Left ventricle myocardium inferior (tissue), 1 donor: ENCODE measurements at regions not wholly inside any gene's neighbourhood (a gene's known extent, or its start where the extent isn't known, plus 50 kb on each side); places are given as distances from the start of the nearest gene placed in this dataset.

Experiments used
- DNase-seq: peaks from one replicate; pipeline ENCODE4 v3.0.0-alpha.2; 2020
- H3K27ac ChIP-seq: fragments of 200-600 bp; replicated peaks from 2 replicates; pipeline ENCODE4 v1.8.0; 2021
- H3K27me3 ChIP-seq: fragments of 200-600 bp; 2 replicates; pipeline ENCODE4 v1.8.0; 2021; ENCODE audit warnings: low read depth
- H3K36me3 ChIP-seq: fragments of 200-600 bp; 2 replicates; pipeline ENCODE4 v1.8.0; 2021
- H3K4me1 ChIP-seq: fragments of 200-600 bp; 2 replicates; pipeline ENCODE4 v1.8.0; 2021
- H3K4me3 ChIP-seq: fragments of 200-600 bp; 2 replicates; pipeline ENCODE4 v1.8.0; 2021; ENCODE audit warnings: mild to moderate bottlenecking, moderate library complexity
- H3K9me3 ChIP-seq: fragments of 200-600 bp; replicated peaks from 2 replicates; pipeline ENCODE4 v1.8.0; 2021
- intact Hi-C: fragments of 100-400 bp; cut with micrococcal nuclease; formaldehyde crosslinking; loops from one replicate; pipeline ENCODE4 v1.11.0; 2022
- TF ChIP-seq, protein P1 (sequence below): fragments of 200-600 bp; IDR thresholded peaks from 2 replicates; pipeline ENCODE4 v1.8.0; 2021; ENCODE audit warnings: antibody characterized with exemption, mild to moderate bottlenecking, borderline replicate concordance
- donor health status: DM: no; HTN: yes; CAD: no; lungs with severe emphysema.

GRCh38 chr3:135760581-135760980, 204.9 kb upstream of the PPP2R3A start:
- Histone ChIP-seq H3K4me3 (no peak overlapping the region), H3K27ac (no peak overlapping the region), H3K36me3 (no peaks in the 10 kb centered on the region), H3K27me3 (peaks cover 27% of the 10 kb centered on the region), H3K9me3 (no peaks in the 10 kb centered on the region), H3K4me1 (no peaks in the 10 kb centered on the region)
- TF ChIP-seq, protein P1, sequence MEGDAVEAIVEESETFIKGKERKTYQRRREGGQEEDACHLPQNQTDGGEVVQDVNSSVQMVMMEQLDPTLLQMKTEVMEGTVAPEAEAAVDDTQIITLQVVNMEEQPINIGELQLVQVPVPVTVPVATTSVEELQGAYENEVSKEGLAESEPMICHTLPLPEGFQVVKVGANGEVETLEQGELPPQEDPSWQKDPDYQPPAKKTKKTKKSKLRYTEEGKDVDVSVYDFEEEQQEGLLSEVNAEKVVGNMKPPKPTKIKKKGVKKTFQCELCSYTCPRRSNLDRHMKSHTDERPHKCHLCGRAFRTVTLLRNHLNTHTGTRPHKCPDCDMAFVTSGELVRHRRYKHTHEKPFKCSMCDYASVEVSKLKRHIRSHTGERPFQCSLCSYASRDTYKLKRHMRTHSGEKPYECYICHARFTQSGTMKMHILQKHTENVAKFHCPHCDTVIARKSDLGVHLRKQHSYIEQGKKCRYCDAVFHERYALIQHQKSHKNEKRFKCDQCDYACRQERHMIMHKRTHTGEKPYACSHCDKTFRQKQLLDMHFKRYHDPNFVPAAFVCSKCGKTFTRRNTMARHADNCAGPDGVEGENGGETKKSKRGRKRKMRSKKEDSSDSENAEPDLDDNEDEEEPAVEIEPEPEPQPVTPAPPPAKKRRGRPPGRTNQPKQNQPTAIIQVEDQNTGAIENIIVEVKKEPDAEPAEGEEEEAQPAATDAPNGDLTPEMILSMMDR = no peak
- no peak for DNase-seq
- intact Hi-C loops = no loop called here

- TF ChIP-seq, protein P1 = no peak
- intact Hi-C loops = no loop called here
- Histone ChIP-seq H3K9me3 (no peaks in the 10 kb centered on the region), H3K4me3 (no peak overlapping the region), H3K27me3 (peaks cover 33% of the 10 kb centered on the region), H3K4me1 (no peaks in the 10 kb centered on the region), H3K27ac (no peak overlapping the region), H3K36me3 (no peaks in the 10 kb centered on the region)
- no peak for DNase-seq
Measured at GRCh38 chr3:135762188-135762856, 203.2 kb upstream of the PPP2R3A start.

DNA sequence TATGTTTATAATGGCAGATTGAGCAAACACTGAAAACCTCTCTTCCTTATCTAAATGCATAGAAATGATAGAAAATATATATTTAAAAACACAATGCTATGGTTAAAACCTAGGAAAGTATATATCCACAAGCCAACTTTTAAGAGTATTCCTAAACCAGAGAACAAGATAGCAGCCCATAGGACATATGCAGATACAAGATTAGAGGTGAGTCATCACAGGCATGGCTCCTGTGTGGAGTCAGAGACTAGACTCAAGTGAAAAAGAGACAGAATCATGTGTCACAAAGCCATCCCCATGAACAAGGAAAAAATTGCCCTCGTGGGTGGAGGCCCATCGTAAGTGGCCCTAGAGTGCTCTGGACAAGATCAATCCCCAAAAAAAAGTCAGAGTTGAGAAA, 199.4 kb upstream of the PPP2R3A start:
- intact Hi-C loops = no loop called here
- Histone ChIP-seq H3K27me3 (peaks cover 48% of the 10 kb centered on the region), H3K36me3 (no peaks in the 10 kb centered on the region), H3K4me3 (no peak overlapping the region), H3K4me1 (no peaks in the 10 kb centered on the region), H3K9me3 (no peaks in the 10 kb centered on the region), H3K27ac (no peak overlapping the region)
- TF ChIP-seq, protein P1 = no peak
- DNase-seq = no peak

DNA sequence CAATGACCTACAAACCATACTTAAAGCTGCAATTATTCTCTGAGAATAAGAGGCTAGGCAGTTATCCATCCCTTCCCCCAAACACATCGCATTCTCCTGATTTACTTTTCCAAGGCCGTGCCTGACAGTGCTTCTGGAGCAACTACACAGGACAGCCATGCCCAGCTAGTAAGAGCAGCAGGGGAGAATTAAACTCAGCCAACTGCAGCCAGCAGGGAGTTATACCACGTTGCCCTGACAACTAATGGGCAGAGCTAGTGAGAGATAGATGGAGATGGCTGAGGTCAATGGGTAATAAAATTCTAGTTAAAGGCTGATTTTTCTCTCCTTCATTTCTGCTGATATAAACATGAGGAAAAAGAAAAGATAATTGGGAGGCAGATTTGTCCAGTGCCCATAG, 193.8 kb upstream of the PPP2R3A start:
- TF ChIP-seq, protein P1 = no peak
- Histone ChIP-seq H3K9me3 (peaks cover 11% of the 10 kb centered on the region), H3K27ac (no peak overlapping the region), H3K27me3 (peaks cover 34% of the 10 kb centered on the region), H3K4me1 (no peaks in the 10 kb centered on the region), H3K4me3 (no peak overlapping the region), H3K36me3 (no peaks in the 10 kb centered on the region)
- DNase-seq = no peak
- intact Hi-C loops = no loop called here

DNA sequence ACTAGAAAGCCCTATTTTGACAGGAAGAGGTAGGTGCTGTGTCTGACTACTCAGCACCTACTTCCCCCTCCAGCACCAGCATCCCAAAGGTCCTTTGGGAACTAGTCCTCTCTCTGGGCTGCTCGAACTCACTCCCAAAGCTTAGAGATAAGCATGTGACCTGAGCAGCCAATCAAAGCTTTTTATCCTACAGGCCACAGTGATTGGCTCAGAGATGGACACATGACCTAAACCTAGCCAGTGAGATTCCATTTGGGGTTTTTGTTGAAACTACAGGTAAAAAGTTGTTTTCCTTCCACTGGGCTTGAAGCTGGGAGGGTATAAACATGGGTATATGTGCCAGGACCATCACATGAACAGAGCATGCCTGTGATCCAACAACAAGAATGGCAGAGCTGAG, 186.5 kb upstream of the PPP2R3A start:
- Histone ChIP-seq H3K27me3 (no peaks in the 10 kb centered on the region), H3K9me3 (peaks cover 12% of the 10 kb centered on the region), H3K36me3 (no peaks in the 10 kb centered on the region), H3K4me1 (no peaks in the 10 kb centered on the region), H3K4me3 (no peak overlapping the region), H3K27ac (no peak overlapping the region)
- TF ChIP-seq, protein P1 = no peak
- intact Hi-C loops = no loop called here
- DNase-seq = no peak
